HCT116 (cell line): ENCODE measurements at regions not wholly inside any gene's neighbourhood (a gene's known extent, or its start where the extent isn't known, plus 50 kb on each side); places are given as distances from the start of the nearest gene placed in this dataset.

Experiments used
- ATAC-seq: fragments of 200-7000 bp; cut with Tn5 transposase; 2 replicates; pipeline ENCODE4 v1.9.1; 2020; ENCODE audit warnings: mild to moderate bottlenecking, moderate library complexity
- BruUV-seq: library from RNA; stranded (reverse); fragments of 400-500 nt; replicated peaks from 2 replicates; lab custom pipeline; 2021; lab: Mats Ljungman, UMichigan
- CTCF ChIA-PET: fragments of 300-600 bp; sonication (Branson Sonifier 250); formaldehyde crosslinking; loops from one replicate; lab custom pipeline; 2021; ENCODE audit warnings: antibody characterized with exemption; lab: Charles Lee
- POLR2A ChIA-PET: fragments of 300-600, 350-600 bp; sonication (Branson Sonifier 250); formaldehyde crosslinking; loops from one replicate; lab custom pipeline; 2021; ENCODE audit warnings: antibody characterized with exemption; lab: Charles Lee
- RAD21 ChIA-PET, 2 experiments: fragments of 300-600 bp; sonication (Branson Sonifier 250); formaldehyde crosslinking; loops; one replicate each; lab custom pipeline; 2023; ENCODE audit warnings: low total read pairs in 2 of 2; ENCODE audit not compliant: uncharacterized antibody in 2 of 2, unreplicated experiment in 2 of 2, low non-redundant PET in 1 of 2; lab: Charles Lee
- DNase-seq: peaks from one replicate; pipeline ENCODE4 v3.0.0-alpha.2; 2010; ENCODE audit warnings: low read depth, low spot score
- H2AFZ ChIP-seq: fragments of 200-600 bp; shearing (Covaris generic), sonication (generic); 2 replicates; pipeline ENCODE4 v1.6.1; 2017; ENCODE audit warnings: low read depth, mixed run types, mixed read lengths, antibody characterized with exemption, low read length; ENCODE audit not compliant: poor library complexity, severe bottlenecking
- H3K27ac ChIP-seq: 2 replicates; pipeline ENCODE4 v1.5.1; 2012; ENCODE audit warnings: low read depth, low read length
- H3K27me3 ChIP-seq: fragments of 200-600 bp; sonication (generic); 2 replicates; pipeline ENCODE4 v1.6.1; 2016; ENCODE audit warnings: mixed run types, low read length, mixed read lengths; ENCODE audit not compliant: insufficient read depth
- H3K36me3 ChIP-seq, 2 experiments: fragments of 200-500 bp in 1 of 2; fragments of 200-600 bp in 1 of 2; sonication (Bioruptor generic) in 1 of 2; sonication (generic) in 1 of 2; 2 replicates each; pipeline versions ENCODE4 v1.5.1 to v1.6.1; 2014 to 2016; ENCODE audit warnings: low read length in 2 of 2, inconsistent platforms in 1 of 2, mixed read lengths in 1 of 2, mixed run types in 1 of 2; ENCODE audit not compliant: insufficient read depth in 2 of 2, control insufficient read depth in 1 of 2
- H3K4me1 ChIP-seq, 2 experiments: fragments of 200-600 bp in 1 of 2; sonication (generic) in 1 of 2; 2 replicates each; pipeline versions ENCODE4 v1.5.1 to v1.6.1; 2012 to 2017; ENCODE audit warnings: low read length in 2 of 2, inconsistent platforms in 1 of 2, mild to moderate bottlenecking in 1 of 2, mixed read lengths in 1 of 2, mixed run types in 1 of 2, moderate library complexity in 1 of 2; ENCODE audit not compliant: insufficient read depth in 2 of 2, control insufficient read depth in 1 of 2
- H3K4me2 ChIP-seq: fragments of 200-600 bp; sonication (generic); 2 replicates; pipeline ENCODE4 v1.6.1; 2017; ENCODE audit warnings: mixed run types, low read length, mixed read lengths
- H3K4me3 ChIP-seq, 2 experiments: fragments of 200-600 bp in 1 of 2; sonication (generic) in 1 of 2; replicated peaks in 1 of 2; 2 replicates each; pipeline ENCODE4 v1.5.1; 2011 to 2016; ENCODE audit warnings: low read length in 2 of 2, control low read depth in 1 of 2, low read depth in 1 of 2, mild to moderate bottlenecking in 1 of 2, mixed read lengths in 1 of 2, mixed run types in 1 of 2
- H3K79me2 ChIP-seq: fragments of 200-600 bp; sonication (generic); 2 replicates; pipeline ENCODE4 v1.6.1; 2017; ENCODE audit warnings: mild to moderate bottlenecking, mixed run types, low read length, moderate library complexity, mixed read lengths; ENCODE audit not compliant: insufficient read depth
- H3K9ac ChIP-seq: fragments of 200-600 bp; sonication (generic); 2 replicates; pipeline ENCODE4 v1.6.1; 2016; ENCODE audit warnings: low read length, mixed read lengths
- H3K9me2 ChIP-seq: fragments of 200-600 bp; sonication (generic), shearing (Covaris generic); 2 replicates; pipeline ENCODE4 v1.6.1; 2017; ENCODE audit warnings: mixed run types, mild to moderate bottlenecking, moderate library complexity; ENCODE audit not compliant: insufficient read depth
- H3K9me3 ChIP-seq, 2 experiments: fragments of 200-500 bp in 1 of 2; fragments of 200-600 bp in 1 of 2; sonication (Bioruptor generic) in 1 of 2; sonication (generic) in 1 of 2; 2 replicates each; pipeline ENCODE4 v1.6.1; 2014 to 2017; ENCODE audit warnings: low read length in 2 of 2, mixed read lengths in 2 of 2, inconsistent platforms in 1 of 2, low read depth in 1 of 2, mild to moderate bottlenecking in 1 of 2, mixed run types in 1 of 2, moderate library complexity in 1 of 2; ENCODE audit not compliant: control insufficient read depth in 1 of 2, insufficient read depth in 1 of 2
- H4K20me1 ChIP-seq: fragments of 200-600 bp; sonication (generic), shearing (Covaris generic); 2 replicates; pipeline ENCODE4 v1.6.1; 2017; ENCODE audit warnings: mixed run types, mild to moderate bottlenecking, moderate library complexity; ENCODE audit not compliant: insufficient read depth
- CBX3 ChIP-seq: IDR thresholded peaks from 2 replicates; pipeline ENCODE4 v1.6.1; 2012; ENCODE audit warnings: low read depth
- CTCF ChIP-seq, 3 experiments: fragments of 200-600 bp in 1 of 3; sonication (generic) in 1 of 3; IDR thresholded peaks in 2 of 3; conservative IDR thresholded peaks in 1 of 3; 2 replicates each; pipeline ENCODE4 v1.5.1; 2012 to 2017; ENCODE audit warnings: low read depth in 2 of 3, low read length in 2 of 3, antibody characterized with exemption in 1 of 3, borderline replicate concordance in 1 of 3, control low read depth in 1 of 3, mild to moderate bottlenecking in 1 of 3, mixed read lengths in 1 of 3, mixed run types in 1 of 3, moderate library complexity in 1 of 3; ENCODE audit not compliant: insufficient read depth in 1 of 3
- intact Hi-C: fragments of 100-400 bp; cut with micrococcal nuclease; formaldehyde crosslinking; loops from 2 replicates; pipeline ENCODE4 v1.10.0; 2022

- POLR2A ChIA-PET = no interaction called here
- no peaks in the 10 kb centered on the region for H4K20me1 ChIP-seq
- ATAC-seq = 0 out of 2 replicates have a peak, but pooled peaks have one; percentile 59
Measured at GRCh38 chr12:87772401-87772800, 256.8 kb downstream of the C12orf50 start.

More at GRCh38 chr12:87772401-87772800, 256.8 kb downstream of the C12orf50 start:
- Histone ChIP-seq H3K79me2 (no peaks in the 10 kb centered on the region), H2AFZ (no peak overlapping the region), H3K9me3 (no peaks in the 10 kb centered on the region), H3K9me2 (no peaks in the 10 kb centered on the region), H3K27me3 (no peaks in the 10 kb centered on the region), H3K4me1 (no peaks in the 10 kb centered on the region), H3K27ac (no peak overlapping the region), H3K36me3 (no peaks in the 10 kb centered on the region), H3K4me2 (no peak overlapping the region), H3K4me3 (no peak overlapping the region), H3K9ac (no peak overlapping the region)
- ChIA-PET RAD21 (no interaction called here), CTCF (no interaction called here)
- intact Hi-C loops = no loop called here
- no peak for TF ChIP-seq CBX3
- TF ChIP-seq CTCF (IDR thresholded peaks at IDR 0.05 in 2 of 3, conservative IDR thresholded peaks at IDR 0.05 in 1 of 3; ENCODE audit: borderline replicate concordance in 1 of 3, insufficient read depth in 1 of 3, low read depth in 2 of 3, low read length in 2 of 3) = 0 out of 6 replicates have a peak, but pooled peaks of 1 of the 3 experiments have one; percentile 8
- no TSS peak for BruUV-seq
- no peak for DNase-seq
